ENCODE measurements at regions not wholly inside any gene's neighbourhood (a gene's known extent, or its start where the extent isn't known, plus 50 kb on each side); places are given as distances from the start of the nearest gene placed in this dataset.
"Not testable (repeated sequence)": the region's sequence is repeated elsewhere in the genome, so short reads cannot be mapped to it uniquely, and the experiment has no call there.

DNA sequence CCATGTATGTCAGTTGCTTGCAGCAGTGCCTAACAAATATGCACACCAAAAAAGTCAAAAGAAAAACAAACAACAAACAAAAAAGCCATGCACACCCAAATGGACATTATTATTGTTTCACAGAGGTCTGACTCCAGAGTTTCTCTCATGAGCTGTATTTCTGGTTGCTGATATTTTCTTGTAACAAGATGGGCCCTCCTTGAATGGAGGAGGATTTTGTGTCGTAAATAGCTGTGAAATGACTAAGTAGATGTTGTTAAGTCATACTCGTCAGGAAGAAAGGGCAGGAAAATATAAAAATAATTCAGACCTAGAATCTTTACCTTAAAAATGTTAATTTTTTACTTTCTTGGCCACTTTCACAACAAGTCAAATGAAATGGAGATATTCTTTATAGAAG is 96.0 kb downstream of the PLEKHG1 start:
- peaks cover 0 to 21% (median 3%) of the 10 kb centered on the region in 4 donors for H3K4me1 ChIP-seq
- H3K27me3 ChIP-seq = no peaks in the 10 kb centered on the region
- no peak overlapping the region for H3K4me3 ChIP-seq
- no peaks in the 10 kb centered on the region for H3K9me3 ChIP-seq
- TF ChIP-seq POLR2A (IDR thresholded peaks at IDR 0.05) = no peak
- no peak for TF ChIP-seq EP300 (IDR thresholded peaks at IDR 0.05)
- TF ChIP-seq, protein P1, sequence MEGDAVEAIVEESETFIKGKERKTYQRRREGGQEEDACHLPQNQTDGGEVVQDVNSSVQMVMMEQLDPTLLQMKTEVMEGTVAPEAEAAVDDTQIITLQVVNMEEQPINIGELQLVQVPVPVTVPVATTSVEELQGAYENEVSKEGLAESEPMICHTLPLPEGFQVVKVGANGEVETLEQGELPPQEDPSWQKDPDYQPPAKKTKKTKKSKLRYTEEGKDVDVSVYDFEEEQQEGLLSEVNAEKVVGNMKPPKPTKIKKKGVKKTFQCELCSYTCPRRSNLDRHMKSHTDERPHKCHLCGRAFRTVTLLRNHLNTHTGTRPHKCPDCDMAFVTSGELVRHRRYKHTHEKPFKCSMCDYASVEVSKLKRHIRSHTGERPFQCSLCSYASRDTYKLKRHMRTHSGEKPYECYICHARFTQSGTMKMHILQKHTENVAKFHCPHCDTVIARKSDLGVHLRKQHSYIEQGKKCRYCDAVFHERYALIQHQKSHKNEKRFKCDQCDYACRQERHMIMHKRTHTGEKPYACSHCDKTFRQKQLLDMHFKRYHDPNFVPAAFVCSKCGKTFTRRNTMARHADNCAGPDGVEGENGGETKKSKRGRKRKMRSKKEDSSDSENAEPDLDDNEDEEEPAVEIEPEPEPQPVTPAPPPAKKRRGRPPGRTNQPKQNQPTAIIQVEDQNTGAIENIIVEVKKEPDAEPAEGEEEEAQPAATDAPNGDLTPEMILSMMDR (IDR thresholded peaks at IDR 0.05) = no peak
- no peaks in the 10 kb centered on the region for H3K36me3 ChIP-seq
- H3K27ac ChIP-seq = no peak overlapping the region
- WGBS, 2 donors = 81 to 82% methylated on average over 2 of the region's 2 CpGs
- DNase-seq (ENCODE audit: low spot score in 2 of 2) = no peak

DNA sequence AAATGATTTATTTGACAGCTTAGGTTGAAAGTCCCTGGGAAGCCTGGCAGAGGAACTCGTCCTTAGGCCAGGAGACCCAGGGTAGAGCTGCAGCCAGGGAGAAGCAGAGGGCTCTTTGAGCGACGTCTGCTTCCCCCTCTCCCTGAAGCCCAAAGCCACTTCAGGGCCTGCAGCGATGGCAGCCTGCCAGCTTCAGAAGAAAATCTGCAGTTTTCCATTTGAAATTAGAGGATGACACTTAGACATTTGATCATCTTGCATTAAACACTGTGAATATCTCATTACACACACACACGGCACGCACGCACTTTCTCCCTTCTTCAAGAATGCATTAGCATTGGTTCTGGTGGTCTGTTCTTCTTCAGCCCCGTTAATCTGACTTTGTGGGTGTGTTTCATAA is 96.5 kb downstream of the PLEKHG1 start:
- TF ChIP-seq, protein P1 (IDR thresholded peaks at IDR 0.05) = no peak
- TF ChIP-seq POLR2A (IDR thresholded peaks at IDR 0.05) (no peak), EP300 (IDR thresholded peaks at IDR 0.05) (no peak)
- no peak overlapping the region for H3K4me3 ChIP-seq
- no peak overlapping the region for H3K27ac ChIP-seq
- no peaks in the 10 kb centered on the region for H3K27me3 ChIP-seq
- H3K4me1 ChIP-seq = peaks cover 0 to 18% (median under 1%) of the 10 kb centered on the region in 4 donors
- no peak for DNase-seq (ENCODE audit: low spot score in 2 of 2)
- H3K36me3 ChIP-seq = no peaks in the 10 kb centered on the region
- WGBS, 2 donors = 57 to 64% methylated on average over 8 of the region's 8 CpGs
- H3K9me3 ChIP-seq = no peaks in the 10 kb centered on the region

DNA sequence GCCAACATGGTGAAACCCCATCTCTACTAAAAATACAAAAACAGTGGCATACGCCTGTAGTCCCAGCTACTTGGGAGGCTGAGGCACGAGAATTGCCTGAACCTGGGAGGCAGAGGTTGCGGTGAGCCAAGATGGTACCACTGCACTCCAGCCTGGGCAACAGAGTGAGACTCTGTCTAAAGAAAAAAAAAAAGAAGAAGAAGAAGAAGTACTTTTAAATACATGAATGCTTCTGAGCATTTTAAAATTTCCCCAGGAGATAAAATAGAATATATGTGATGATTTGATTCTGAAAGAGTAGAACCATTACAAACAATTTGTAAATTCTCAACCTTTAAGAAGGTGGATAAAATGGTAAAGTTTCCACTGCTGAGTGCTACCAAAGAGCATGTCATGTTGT is 97.2 kb downstream of the PLEKHG1 start:
- not testable (repeated sequence) for DNase-seq (ENCODE audit: low spot score in 2 of 2); H3K27me3 ChIP-seq; H3K4me3 ChIP-seq; H3K9me3 ChIP-seq; H3K36me3 ChIP-seq; H3K27ac ChIP-seq
- H3K4me1 ChIP-seq = peaks cover 0 to 14% (median 0%) of the 10 kb centered on the region in 4 donors
- WGBS, 2 donors = 92 to 96% methylated on average over 3 of the region's 3 CpGs

DNA sequence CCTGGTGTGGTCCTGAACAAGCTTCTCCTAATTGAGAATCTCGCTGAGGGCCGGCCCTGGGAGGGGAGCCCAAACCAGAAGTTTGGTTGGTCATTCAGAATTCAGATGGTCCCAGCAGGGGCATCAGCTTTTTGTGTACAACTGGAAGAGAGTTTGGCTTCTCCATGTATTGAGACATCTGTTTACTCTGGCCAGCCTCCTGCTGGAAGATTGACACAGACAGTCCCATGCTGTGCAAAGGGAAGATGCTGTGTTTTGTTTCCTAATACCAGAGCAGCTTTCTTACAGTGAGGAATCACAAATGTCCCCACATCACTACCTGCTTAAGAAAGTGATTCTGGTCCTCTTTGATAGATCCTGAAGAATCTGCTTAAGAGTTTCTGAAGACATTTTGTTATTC is 97.8 kb downstream of the PLEKHG1 start:
- Histone ChIP-seq H3K9me3 (no peaks in the 10 kb centered on the region), H3K4me3 (no peak overlapping the region), H3K27me3 (no peaks in the 10 kb centered on the region), H3K27ac (no peak overlapping the region), H3K4me1 (peaks cover 0 to 13% (median 0%) of the 10 kb centered on the region in 4 donors), H3K36me3 (no peaks in the 10 kb centered on the region)
- 77 to 93% methylated on average over 2 of the region's 2 CpGs for WGBS, 2 donors
- TF ChIP-seq, protein P1 (IDR thresholded peaks at IDR 0.05) = no peak
- no peak for TF ChIP-seq POLR2A (IDR thresholded peaks at IDR 0.05)
- no peak for TF ChIP-seq EP300 (IDR thresholded peaks at IDR 0.05)
- DNase-seq (ENCODE audit: low spot score in 2 of 2) = peak in 1 of 2 donors; percentile 66

DNA sequence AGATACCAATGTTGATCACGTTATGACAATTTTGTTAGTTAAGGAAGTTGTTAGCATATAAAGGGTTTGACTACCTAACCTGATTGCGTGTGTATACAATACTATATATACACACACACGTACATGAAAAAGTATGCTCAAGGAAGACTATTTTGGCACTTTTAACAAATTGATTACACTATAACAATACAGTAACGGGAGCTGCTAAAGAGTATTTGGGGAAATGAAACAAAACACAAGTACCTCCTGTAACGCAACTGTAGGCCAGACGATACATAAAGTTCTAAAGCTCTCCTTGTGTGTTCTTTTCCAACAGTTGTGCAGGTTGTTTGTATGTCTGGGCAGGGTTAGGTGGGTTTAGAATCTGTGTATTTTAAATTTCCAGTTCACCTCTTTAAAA is 98.7 kb downstream of the PLEKHG1 start:
- Histone ChIP-seq H3K4me1 (peaks cover 0 to 13% (median 0%) of the 10 kb centered on the region in 4 donors), H3K36me3 (no peaks in the 10 kb centered on the region), H3K27ac (no peak overlapping the region), H3K4me3 (no peak overlapping the region), H3K9me3 (no peaks in the 10 kb centered on the region), H3K27me3 (no peaks in the 10 kb centered on the region)
- 64 to 75% methylated on average over 6 of the region's 6 CpGs for WGBS, 2 donors
- no peak for TF ChIP-seq EP300 (IDR thresholded peaks at IDR 0.05)
- no peak for TF ChIP-seq POLR2A (IDR thresholded peaks at IDR 0.05)
- TF ChIP-seq, protein P1 (IDR thresholded peaks at IDR 0.05) = no peak
- no peak for DNase-seq (ENCODE audit: low spot score in 2 of 2)

DNA sequence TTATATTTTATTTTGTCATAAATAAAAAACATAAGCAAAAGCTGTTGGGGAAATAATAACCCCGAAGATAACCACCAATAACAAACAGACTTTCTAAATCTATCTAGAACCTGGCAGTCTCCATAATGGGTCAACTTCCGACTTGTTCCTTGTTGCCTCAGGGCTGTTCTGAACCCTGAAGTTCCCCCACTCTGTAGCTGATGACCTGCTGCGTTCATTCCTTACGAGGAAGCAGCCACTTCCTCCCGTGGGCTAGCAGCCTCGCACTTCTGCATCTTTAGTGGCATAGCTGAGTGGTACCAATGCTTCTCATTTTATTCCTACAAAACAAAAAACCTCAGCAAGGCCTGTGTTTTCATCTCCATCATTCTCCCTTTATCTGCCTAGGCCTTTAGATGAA is 103.0 kb downstream of the PLEKHG1 start:
- Histone ChIP-seq H3K36me3 (no peaks in the 10 kb centered on the region), H3K4me3 (no peak overlapping the region), H3K27me3 (no peaks in the 10 kb centered on the region), H3K27ac (no peak overlapping the region), H3K9me3 (no peaks in the 10 kb centered on the region), H3K4me1 (no peaks in the 10 kb centered on the region)
- 63 to 69% methylated on average over 6 of the region's 6 CpGs for WGBS, 2 donors
- DNase-seq (ENCODE audit: low spot score in 2 of 2) = no peak
- TF ChIP-seq EP300 (IDR thresholded peaks at IDR 0.05) = peak in 1 of 2 donors; percentile 40
- TF ChIP-seq, protein P1 (IDR thresholded peaks at IDR 0.05) = no peak
- no peak for TF ChIP-seq POLR2A (IDR thresholded peaks at IDR 0.05)
